Keratinocyte (primary cell): ENCODE measurements at regions not wholly inside any gene's neighbourhood (a gene's known extent, or its start where the extent isn't known, plus 50 kb on each side); places are given as distances from the start of the nearest gene placed in this dataset.

Source experiments
- DNase-seq: peaks from one replicate; pipeline ENCODE4 v3.0.0-alpha.2; 2011; ENCODE audit warnings: low read depth, missing footprints, low spot score
- FAIRE-seq: peaks from 2 replicates; lab custom pipeline; 2011; peaks lifted over from hg19 to GRCh38; lab: Jason Lieb, UNC
- H2AFZ ChIP-seq: 2 replicates; pipeline ENCODE4 v1.6.0; 2012; ENCODE audit warnings: low read length, control low read depth, inconsistent platforms; ENCODE audit not compliant: control insufficient read depth
- H3K27ac ChIP-seq: 2 replicates; pipeline ENCODE4 v1.5.1; 2011; ENCODE audit warnings: low read length; ENCODE audit not compliant: control insufficient read depth, insufficient read depth
- H3K27me3 ChIP-seq: 3 replicates; pipeline ENCODE4 v1.6.0; 2011; ENCODE audit warnings: low read length; ENCODE audit not compliant: control insufficient read depth, insufficient read depth; ENCODE audit errors: extremely low read depth
- H3K36me3 ChIP-seq, 2 experiments: 2 replicates in 1 of 2; 3 replicates in 1 of 2; pipeline ENCODE4 v1.5.1; 2011; ENCODE audit warnings: low read length in 2 of 2, mild to moderate bottlenecking in 1 of 2; ENCODE audit not compliant: control insufficient read depth in 2 of 2, insufficient read depth in 2 of 2; ENCODE audit errors: extremely low read depth in 1 of 2
- H3K4me1 ChIP-seq: 3 replicates; pipeline ENCODE4 v1.5.1; 2011; ENCODE audit warnings: low read length; ENCODE audit not compliant: control insufficient read depth, insufficient read depth; ENCODE audit errors: extremely low read depth
- H3K4me2 ChIP-seq: 3 replicates; pipeline ENCODE4 v1.6.0; 2011; ENCODE audit warnings: low read depth, low read length; ENCODE audit not compliant: control insufficient read depth, insufficient read depth; ENCODE audit errors: extremely low read depth
- H3K4me3 ChIP-seq, 3 experiments: fragments of 200-600 bp in 1 of 3; sonication (generic) in 1 of 3; 2 replicates in 2 of 3; 3 replicates in 1 of 3; pipeline ENCODE4 v1.5.1; 2011 to 2016; ENCODE audit warnings: low read length in 3 of 3, mild to moderate bottlenecking in 3 of 3, control low read depth in 2 of 3, inconsistent platforms in 1 of 3, low read depth in 1 of 3, mixed read lengths in 1 of 3, mixed run types in 1 of 3, moderate library complexity in 1 of 3; ENCODE audit not compliant: control insufficient read depth in 2 of 3, insufficient read depth in 2 of 3; ENCODE audit errors: extremely low read depth in 1 of 3
- H3K79me2 ChIP-seq: 2 replicates; pipeline ENCODE4 v1.6.0; 2012; ENCODE audit warnings: low read length; ENCODE audit not compliant: control insufficient read depth, insufficient read depth
- H3K9ac ChIP-seq: 3 replicates; pipeline ENCODE4 v1.6.0; 2011; ENCODE audit warnings: low read length; ENCODE audit not compliant: control insufficient read depth, insufficient read depth; ENCODE audit errors: extremely low read depth
- H3K9me1 ChIP-seq: 3 replicates; pipeline ENCODE4 v1.6.0; 2011; ENCODE audit warnings: low read length; ENCODE audit not compliant: control insufficient read depth, insufficient read depth; ENCODE audit errors: extremely low read depth
- H3K9me3 ChIP-seq: 2 replicates; pipeline ENCODE4 v1.5.1; 2012; ENCODE audit warnings: low read depth, low read length; ENCODE audit not compliant: control insufficient read depth
- H4K20me1 ChIP-seq: 3 replicates; pipeline ENCODE4 v1.6.0; 2011; ENCODE audit warnings: low read length; ENCODE audit not compliant: control insufficient read depth, insufficient read depth; ENCODE audit errors: extremely low read depth
- EZH2 ChIP-seq: IDR thresholded peaks from one replicate; pipeline ENCODE4 v1.6.1; 2012; ENCODE audit warnings: inconsistent platforms, mild to moderate bottlenecking, low read length, moderate library complexity
- dilution Hi-C: fragments of 300-500 bp; cut with MboI; formaldehyde crosslinking; loops from one replicate; pipeline ENCODE4 v1.7.0; 2020; ENCODE audit warnings: low sequenced_read_pairs; ENCODE audit not compliant: extremely low pct_ligation_motif_present
- TF ChIP-seq, protein P1 (sequence below), 3 experiments: IDR thresholded peaks in 1 of 3; conservative IDR thresholded peaks in 1 of 3; optimal IDR thresholded peaks in 1 of 3; 2 replicates in 2 of 3; 3 replicates in 1 of 3; pipeline versions ENCODE3 to v1.5.1; 2011; ENCODE audit warnings: low read length in 3 of 3, mild to moderate bottlenecking in 3 of 3, moderate library complexity in 2 of 3, control low read depth in 1 of 3, inconsistent platforms in 1 of 3; ENCODE audit not compliant: insufficient read depth in 2 of 3; ENCODE audit errors: extremely low read depth in 1 of 3

DNA sequence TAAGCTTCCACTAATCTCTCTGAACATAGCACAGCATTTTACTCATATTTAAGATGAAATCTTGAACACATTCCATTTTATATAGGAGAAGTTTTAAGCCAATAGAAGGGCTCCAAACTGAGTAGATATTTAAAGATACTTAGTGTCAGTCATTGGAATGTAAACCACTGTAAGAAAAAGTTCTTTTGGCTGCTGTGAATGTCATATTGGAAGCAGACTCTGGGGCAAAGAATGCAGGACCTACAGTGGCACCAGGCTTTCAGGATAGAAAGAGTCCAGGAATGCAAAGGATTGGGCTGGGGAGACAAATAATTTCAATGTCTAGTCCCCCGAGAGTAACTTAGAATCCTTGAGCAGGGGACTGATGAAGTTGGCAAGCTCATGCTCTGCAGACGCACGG lies 1047.7 kb downstream of the STIM2 start:
- no peaks in the 10 kb centered on the region for H4K20me1 ChIP-seq
- H3K79me2 ChIP-seq = no peaks in the 10 kb centered on the region
- H3K4me1 ChIP-seq = no peaks in the 10 kb centered on the region
- H3K9me3 ChIP-seq = no peaks in the 10 kb centered on the region
- no peaks in the 10 kb centered on the region for H3K9me1 ChIP-seq
- no peak overlapping the region for H2AFZ ChIP-seq
- H3K27ac ChIP-seq = no peak overlapping the region
- DNase-seq (no peak), FAIRE-seq (no peak)
- H3K4me3 ChIP-seq = no peak overlapping the region
- no peaks in the 10 kb centered on the region for H3K36me3 ChIP-seq
- H3K4me2 ChIP-seq = no peak overlapping the region
- dilution Hi-C loops = no loop called here
- no peaks in the 10 kb centered on the region for H3K27me3 ChIP-seq
- no peak overlapping the region for H3K9ac ChIP-seq
- TF ChIP-seq EZH2 = no peak
- TF ChIP-seq, protein P1, sequence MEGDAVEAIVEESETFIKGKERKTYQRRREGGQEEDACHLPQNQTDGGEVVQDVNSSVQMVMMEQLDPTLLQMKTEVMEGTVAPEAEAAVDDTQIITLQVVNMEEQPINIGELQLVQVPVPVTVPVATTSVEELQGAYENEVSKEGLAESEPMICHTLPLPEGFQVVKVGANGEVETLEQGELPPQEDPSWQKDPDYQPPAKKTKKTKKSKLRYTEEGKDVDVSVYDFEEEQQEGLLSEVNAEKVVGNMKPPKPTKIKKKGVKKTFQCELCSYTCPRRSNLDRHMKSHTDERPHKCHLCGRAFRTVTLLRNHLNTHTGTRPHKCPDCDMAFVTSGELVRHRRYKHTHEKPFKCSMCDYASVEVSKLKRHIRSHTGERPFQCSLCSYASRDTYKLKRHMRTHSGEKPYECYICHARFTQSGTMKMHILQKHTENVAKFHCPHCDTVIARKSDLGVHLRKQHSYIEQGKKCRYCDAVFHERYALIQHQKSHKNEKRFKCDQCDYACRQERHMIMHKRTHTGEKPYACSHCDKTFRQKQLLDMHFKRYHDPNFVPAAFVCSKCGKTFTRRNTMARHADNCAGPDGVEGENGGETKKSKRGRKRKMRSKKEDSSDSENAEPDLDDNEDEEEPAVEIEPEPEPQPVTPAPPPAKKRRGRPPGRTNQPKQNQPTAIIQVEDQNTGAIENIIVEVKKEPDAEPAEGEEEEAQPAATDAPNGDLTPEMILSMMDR (optimal IDR thresholded peaks at IDR 0.05 in 1 of 3, IDR thresholded peaks at IDR 0.05 in 1 of 3, conservative IDR thresholded peaks at IDR 0.05 in 1 of 3; ENCODE audit: extremely low read depth in 1 of 3, insufficient read depth in 2 of 3, low read length in 3 of 3) = no peak

DNA sequence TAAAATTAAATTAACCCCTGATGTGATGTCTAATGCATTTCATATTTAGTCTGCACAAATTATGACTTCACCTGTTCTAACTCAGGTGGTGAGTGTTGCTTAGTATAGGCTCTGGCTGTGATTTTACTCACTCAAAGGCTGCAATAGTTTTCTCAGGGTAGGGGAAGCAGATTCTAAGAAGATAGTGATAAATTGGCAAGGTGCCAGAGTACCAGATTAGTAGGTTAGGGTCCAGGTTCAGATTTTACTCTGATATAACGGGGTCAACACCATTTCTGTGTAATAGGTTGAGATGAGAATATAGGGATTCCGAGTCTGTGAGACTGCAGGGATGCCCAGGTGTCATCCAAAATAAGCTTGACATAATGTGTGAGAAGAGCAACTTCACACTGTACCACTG lies 1049.6 kb downstream of the STIM2 start:
- no peaks in the 10 kb centered on the region for H3K27me3 ChIP-seq
- H4K20me1 ChIP-seq = no peaks in the 10 kb centered on the region
- no peak overlapping the region for H3K4me3 ChIP-seq
- H3K9me1 ChIP-seq = no peaks in the 10 kb centered on the region
- FAIRE-seq (no peak), DNase-seq (no peak)
- TF ChIP-seq EZH2 = no peak
- TF ChIP-seq, protein P1 (optimal IDR thresholded peaks at IDR 0.05 in 1 of 3, IDR thresholded peaks at IDR 0.05 in 1 of 3, conservative IDR thresholded peaks at IDR 0.05 in 1 of 3; ENCODE audit: extremely low read depth in 1 of 3, insufficient read depth in 2 of 3, low read length in 3 of 3) = no peak
- no peak overlapping the region for H3K4me2 ChIP-seq
- H3K9ac ChIP-seq = no peak overlapping the region
- no peak overlapping the region for H2AFZ ChIP-seq
- H3K9me3 ChIP-seq = no peaks in the 10 kb centered on the region
- no peaks in the 10 kb centered on the region for H3K79me2 ChIP-seq
- H3K36me3 ChIP-seq = no peaks in the 10 kb centered on the region
- H3K27ac ChIP-seq = no peak overlapping the region
- H3K4me1 ChIP-seq = no peaks in the 10 kb centered on the region
- dilution Hi-C loops = no loop called here
